HG03378 (cell line): ENCODE measurements at regions not wholly inside any gene's neighbourhood (a gene's known extent, or its start where the extent isn't known, plus 50 kb on each side); places are given as distances from the start of the nearest gene placed in this dataset.

ENCODE experiments used
- ATAC-seq: cut with Tn5 transposase; IDR thresholded peaks from one replicate; pipeline ENCODE4 v1.9.1; 2021; ENCODE audit warnings: mild to moderate bottlenecking, moderate library complexity; ENCODE audit not compliant: unreplicated experiment

DNA sequence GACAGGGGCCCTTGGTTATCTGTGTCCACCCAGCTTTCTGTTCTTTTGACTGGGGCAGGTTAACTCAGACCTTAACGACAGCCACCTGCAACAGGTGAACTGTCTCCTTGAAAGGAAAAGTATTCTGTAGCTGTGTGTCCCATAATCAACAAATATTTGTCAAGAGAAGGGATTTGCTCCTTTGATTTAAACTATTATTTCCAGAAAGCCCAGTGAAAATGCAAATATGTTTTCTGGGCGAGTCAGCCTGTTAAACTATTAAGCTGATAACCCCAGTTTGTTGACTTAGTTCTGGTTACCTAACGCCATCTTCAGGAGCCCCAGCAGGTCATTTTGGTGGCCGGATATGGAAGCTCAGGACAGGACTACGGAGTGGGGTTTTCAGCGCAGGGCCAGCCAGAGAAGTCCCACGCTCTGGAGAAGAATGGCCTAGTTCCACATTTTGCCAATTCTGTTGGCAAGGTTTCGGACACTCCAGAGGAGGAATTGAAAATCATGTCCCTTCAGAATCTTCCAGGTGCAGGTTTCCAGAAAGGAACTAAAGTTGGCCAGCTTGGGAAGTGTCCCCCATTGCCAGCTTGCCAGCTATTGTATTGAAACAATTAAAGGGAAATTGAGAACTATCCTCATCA is 54.5 kb downstream of the ADRA2A start:
- ATAC-seq = no peak

DNA sequence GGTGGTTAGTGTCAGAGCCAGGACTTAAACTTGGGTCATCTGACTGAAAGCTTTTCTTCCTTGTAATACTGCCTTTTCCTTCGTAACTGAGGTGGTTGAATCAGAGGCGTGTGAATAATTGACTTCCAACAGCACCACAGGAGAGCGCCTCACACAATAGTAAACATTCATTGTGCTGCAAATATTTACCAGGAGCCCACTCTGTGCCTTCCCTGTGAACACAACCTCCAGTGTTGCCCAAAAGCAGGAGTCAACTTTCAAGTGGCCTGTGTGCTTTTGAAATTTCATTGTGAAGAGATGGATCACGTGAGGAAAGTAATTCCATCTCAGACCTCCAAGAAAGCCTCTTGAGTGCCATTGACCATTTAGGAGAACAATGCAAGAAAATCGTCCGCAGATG is 60.2 kb downstream of the ADRA2A start:
- no peak for ATAC-seq

DNA sequence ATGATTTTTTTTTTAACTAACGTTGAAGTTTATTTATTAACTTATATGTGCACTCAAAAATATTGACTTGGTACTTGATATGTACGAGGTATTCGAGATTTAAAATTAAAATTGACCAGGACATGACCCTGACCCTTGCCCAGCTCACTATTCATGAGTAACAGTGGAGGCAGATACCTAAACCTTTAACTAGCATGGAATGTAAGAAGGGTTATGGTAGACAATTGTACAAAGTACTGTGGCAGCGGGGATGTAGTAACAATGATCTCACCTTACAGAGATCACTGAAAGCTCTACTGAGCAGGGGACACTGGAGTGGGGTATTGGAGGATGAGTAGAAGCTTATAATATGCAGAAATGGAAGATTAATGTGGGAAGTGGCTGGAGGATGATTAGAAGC is 60.8 kb downstream of the ADRA2A start:
- ATAC-seq = no peak

DNA sequence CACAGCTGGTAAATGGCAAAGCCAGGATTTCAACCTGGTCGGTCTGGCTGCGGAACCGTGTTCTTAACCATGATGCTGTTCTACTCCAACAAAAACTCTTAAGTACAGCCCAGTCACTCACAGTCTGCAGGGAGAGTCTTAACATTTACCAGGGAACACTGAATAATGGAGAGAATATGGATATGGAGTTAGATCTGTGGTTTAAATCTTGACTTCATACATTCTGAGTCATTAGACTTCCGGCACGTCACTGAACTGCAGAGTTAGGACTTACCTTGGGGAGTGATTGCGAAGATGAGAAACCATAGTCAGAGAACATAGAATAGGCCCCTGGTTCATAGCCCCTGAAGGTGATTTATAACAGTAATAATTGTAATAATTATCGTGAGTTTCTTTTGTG is 61.7 kb downstream of the ADRA2A start:
- ATAC-seq = no peak

GRCh38 chr10:111139567-111139966 is 62.7 kb downstream of the ADRA2A start:
- no peak for ATAC-seq

- no peak for ATAC-seq
Observed at GRCh38 chr10:111142092-111142768, 65.4 kb downstream of the ADRA2A start.

GRCh38 chr10:111146025-111146640 is 69.3 kb downstream of the ADRA2A start:
- ATAC-seq = no peak

GRCh38 chr10:111148025-111148424 is 71.2 kb downstream of the ADRA2A start:
- ATAC-seq = no peak

DNA sequence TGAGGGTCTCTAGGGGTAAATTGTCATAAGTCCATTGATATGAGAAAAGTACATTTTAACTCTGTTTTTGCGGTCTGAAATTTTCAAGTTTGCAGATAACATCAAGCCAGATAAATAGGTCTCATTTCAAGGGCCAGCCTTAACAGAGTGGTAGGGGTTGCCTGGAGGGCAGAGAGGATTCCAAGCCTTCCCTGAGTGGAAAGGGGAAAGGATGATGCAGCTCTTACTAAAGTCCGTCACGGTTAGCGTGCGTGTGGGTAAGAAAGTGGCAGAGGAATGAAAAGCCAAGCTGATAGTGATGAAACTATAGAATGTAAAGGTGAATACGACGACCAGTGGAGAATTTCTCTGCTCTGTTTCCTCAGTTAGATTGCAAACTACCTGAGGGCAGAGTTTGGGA is 71.6 kb downstream of the ADRA2A start:
- no peak for ATAC-seq

DNA sequence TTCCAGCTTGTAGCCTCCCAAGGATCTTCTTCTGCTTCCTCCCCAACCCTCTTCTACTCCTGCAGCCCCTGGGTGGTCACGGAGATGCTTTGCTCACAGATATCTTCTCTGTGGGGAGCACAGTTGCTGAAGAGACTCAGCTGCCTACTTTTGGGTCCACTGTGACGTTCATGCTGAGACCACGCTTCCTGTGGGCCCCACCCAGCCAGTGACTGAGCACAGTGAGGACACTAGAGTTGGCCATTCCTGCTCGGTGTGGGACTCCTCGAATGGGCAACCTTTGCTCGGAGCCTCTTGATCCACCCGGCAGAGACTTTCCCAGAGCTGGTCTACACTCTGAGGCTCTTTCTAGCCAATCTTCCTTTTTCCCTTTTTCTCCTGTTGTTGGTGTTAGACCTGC is 73.9 kb downstream of the ADRA2A start:
- ATAC-seq = no peak

DNA sequence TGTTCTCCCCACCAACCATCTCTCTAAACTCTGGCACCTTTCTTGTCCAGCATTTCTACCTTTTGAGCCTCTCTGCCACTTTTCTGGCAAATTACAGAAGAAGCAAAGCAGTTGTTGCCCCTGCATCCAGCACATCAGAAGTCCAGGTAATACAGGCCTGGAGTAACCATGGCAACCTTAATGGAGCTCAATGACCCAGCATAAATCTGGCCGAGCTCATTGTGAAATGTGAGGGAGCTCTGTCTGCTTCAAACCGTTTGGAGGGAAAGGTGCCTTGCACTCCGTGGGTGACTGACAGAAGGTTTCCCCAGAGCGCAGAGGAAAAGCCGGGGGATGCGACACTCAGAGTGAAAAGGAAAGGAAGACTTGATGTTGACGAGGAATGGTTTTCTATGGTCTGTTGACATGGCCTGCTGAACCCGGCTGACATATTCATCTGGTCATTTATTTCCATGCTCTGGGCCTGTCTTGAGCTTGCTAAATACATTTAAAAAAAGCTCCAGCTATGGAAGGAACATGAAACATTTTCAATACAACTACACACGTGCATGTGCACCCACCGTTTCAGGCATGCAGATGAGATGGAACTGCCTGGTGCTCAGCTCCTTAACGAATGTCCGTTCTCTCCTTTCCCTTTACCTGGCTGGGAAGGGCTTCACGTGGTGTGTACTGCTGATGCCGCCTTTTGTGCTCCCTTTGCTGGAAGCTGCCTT is 74.9 kb downstream of the ADRA2A start:
- ATAC-seq = no peak

- no peak for ATAC-seq
Observed at GRCh38 chr10:111156754-111157153, 79.9 kb downstream of the ADRA2A start.

- ATAC-seq = no peak
Observed at GRCh38 chr10:111158595-111158994, 81.8 kb downstream of the ADRA2A start.

DNA sequence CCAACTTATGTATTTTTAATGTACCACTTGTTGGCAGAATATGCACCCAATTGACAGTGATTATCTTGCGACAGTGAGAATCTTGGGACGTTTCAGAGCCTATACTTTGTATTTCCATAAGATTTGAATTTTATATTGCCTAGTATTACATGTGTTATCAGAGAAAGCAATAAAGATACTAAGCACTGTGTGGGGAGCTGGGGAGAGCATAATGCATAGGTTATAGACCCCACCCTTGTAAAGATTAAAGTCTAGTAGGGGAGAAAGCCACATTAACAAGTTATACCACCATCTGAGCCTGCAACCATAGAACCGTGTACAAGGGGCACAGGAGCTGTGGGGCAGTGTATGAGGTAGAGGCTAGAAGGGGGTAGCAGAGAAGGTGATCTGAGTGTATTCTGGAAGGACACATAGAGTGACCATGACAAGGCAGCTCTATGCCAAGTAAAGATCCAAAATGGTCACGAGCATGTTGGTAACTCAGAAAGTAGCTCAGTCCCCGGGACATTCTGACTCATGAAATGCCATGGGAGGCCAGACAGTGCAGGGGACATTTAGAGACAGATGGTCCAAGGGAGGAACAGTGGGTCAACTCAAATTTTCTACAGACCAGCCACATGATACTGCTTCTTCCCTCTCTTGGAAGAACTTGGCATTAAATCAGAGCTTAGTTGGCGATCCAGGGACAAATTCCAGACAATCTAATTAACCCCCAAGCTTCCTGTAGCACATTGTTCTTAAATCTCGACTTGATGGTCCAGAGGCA is 84.5 kb downstream of the ADRA2A start:
- ATAC-seq = no peak

DNA sequence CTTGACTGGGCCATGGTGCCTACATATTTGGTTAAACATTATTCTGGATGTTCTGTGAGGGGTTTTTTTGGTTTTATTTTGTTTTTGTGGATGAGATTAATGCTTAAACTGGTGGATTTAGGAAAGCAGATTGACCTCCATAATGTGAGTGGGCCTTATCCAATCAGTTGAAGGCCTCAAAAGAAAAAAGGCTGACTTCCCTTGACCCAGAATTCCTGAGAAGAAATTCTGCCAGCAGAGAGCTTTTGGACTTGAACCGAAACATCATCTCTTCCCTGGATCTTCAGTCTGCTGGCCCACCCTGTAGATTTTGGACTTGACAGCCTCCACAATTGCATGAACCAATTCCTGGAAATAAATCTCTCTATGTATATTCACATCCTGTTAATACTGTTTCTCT is 94.4 kb downstream of the ADRA2A start:
- ATAC-seq = no peak

- ATAC-seq = no peak
Observed at GRCh38 chr10:111175787-111176186, 99.0 kb downstream of the ADRA2A start.

GRCh38 chr10:111177379-111177778 is 100.5 kb downstream of the ADRA2A start:
- ATAC-seq = no peak

DNA sequence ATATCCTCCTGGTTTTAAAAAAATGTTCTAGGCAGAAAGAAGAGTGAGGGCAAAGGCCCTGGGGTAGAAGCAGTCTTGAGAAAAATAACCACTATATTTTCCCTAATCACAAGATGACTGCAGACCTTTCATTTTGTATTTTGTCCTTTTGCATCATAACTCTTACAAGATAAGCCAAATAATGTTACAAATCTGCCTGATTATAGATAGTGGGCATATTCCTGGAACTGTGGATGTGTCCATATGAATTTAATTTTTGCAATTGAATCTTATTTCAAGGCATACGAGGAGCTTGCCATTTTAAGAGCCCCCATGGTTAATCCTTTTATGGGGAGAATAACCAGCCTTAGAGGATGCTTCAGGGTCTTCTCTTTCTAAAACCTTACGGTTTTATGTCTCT is 102.7 kb downstream of the ADRA2A start:
- ATAC-seq = no peak

DNA sequence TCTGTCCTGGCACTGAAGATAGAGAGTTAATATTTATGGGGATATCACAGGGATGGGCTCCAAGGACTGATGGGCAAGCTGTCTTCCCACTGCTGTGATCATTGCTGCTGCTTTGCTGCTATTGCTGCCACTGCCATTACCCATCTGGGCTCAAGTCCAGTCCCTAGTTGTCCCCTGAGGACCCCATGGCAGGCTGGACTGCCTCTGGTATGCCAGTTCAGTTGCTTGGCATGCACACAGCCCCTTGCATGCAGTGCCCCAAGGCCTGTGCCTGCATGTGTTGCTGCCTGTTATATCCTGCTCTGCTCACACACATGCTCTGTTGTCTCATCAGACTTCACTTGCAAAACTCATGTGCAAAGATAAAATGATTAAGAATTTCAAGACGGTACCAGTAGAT is 109.5 kb downstream of the ADRA2A start:
- no peak for ATAC-seq

GRCh38 chr10:111187096-111187495 is 110.3 kb downstream of the ADRA2A start:
- no peak for ATAC-seq

DNA sequence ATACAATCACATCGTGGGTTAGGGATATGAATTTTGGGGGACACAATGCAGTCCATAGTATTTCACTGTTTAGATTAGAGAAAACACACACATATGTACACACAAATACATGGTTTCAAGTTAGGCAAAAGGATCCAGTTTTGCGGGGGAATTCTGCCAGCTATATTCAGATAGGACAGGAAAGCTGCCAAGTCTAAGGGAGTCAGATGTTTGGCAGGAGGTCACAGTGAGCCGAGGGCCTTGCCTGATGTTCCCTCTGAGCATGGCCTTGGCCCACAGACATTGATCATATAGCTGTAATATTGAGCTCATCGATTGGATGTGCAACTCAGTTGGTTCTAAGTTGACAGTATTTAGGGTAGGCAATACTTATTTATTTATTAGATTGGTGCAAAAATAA is 122.8 kb downstream of the ADRA2A start:
- ATAC-seq = no peak
